Lung (tissue), 11 donors: ENCODE measurements at regions not wholly inside any gene's neighbourhood (a gene's known extent, or its start where the extent isn't known, plus 50 kb on each side); places are given as distances from the start of the nearest gene placed in this dataset.

Source experiments
- ATAC-seq: fragments of 200-7000 bp; cut with Tn5 transposase; one replicate; pipeline ENCODE4 v1.9.1; 2020; ENCODE audit warnings: moderate number of reproducible peaks; ENCODE audit not compliant: insufficient read depth, low FRiP score
- DNase-seq, 3 donors: peaks; one replicate each; pipeline ENCODE4 v3.0.0-alpha.2; 2013 to 2017
- H3K27ac ChIP-seq, 2 donors: one replicate each; pipeline ENCODE4 v1.5.1; 2013; ENCODE audit warnings: mild to moderate bottlenecking in 2 of 2, moderate library complexity in 2 of 2, control low read depth in 1 of 2, inconsistent platforms in 1 of 2, low read depth in 1 of 2, low read length in 1 of 2
- H3K27me3 ChIP-seq, 3 donors: one replicate each; pipeline ENCODE4 v1.5.1; 2013; ENCODE audit warnings: low read length in 2 of 3; ENCODE audit not compliant: control insufficient read depth in 3 of 3, insufficient read depth in 3 of 3
- H3K36me3 ChIP-seq, 4 donors: one replicate each; pipeline ENCODE4 v1.5.1; 2013; ENCODE audit warnings: low read length in 4 of 4, mild to moderate bottlenecking in 1 of 4, moderate library complexity in 1 of 4; ENCODE audit not compliant: control insufficient read depth in 4 of 4, insufficient read depth in 4 of 4
- H3K4me1 ChIP-seq, 5 donors: one replicate each; pipeline ENCODE4 v1.5.1; 2013; ENCODE audit warnings: low read length in 5 of 5, mild to moderate bottlenecking in 2 of 5, moderate library complexity in 1 of 5; ENCODE audit not compliant: control insufficient read depth in 5 of 5, insufficient read depth in 5 of 5
- H3K4me3 ChIP-seq: one replicate; pipeline ENCODE4 v1.5.1; 2013; ENCODE audit warnings: mild to moderate bottlenecking, control low read depth, moderate library complexity
- H3K9ac ChIP-seq, 2 donors: one replicate each; pipeline ENCODE4 v1.5.1; 2013; ENCODE audit warnings: low read length in 2 of 2, control low read depth in 1 of 2; ENCODE audit not compliant: insufficient read depth in 1 of 2
- H3K9me3 ChIP-seq, 4 donors: one replicate each; pipeline ENCODE4 v1.5.1; 2013; ENCODE audit warnings: low read length in 3 of 4, mild to moderate bottlenecking in 1 of 4, moderate library complexity in 1 of 4; ENCODE audit not compliant: control insufficient read depth in 4 of 4, insufficient read depth in 3 of 4
- WGBS, 2 donors: extraction: QIAGEN DNeasy Blood & Tissue Kit; methylation state at CpG; one replicate each; pipeline ENCODE4 v1.1.7; 2013; 5-methylcytosine and 5-hydroxymethylcytosine counted together
- TF ChIP-seq, protein P1 (sequence below): IDR thresholded peaks from 2 replicates; pipeline ENCODE4 v1.5.1; 2012; ENCODE audit warnings: mild to moderate bottlenecking; ENCODE audit errors: control extremely low read depth, extremely low read depth
- donor health status: control.
- donor health status: control.
- donor health status: Bipolar disorder and iron deficiency.
- donor health status: healthy.
- donor health status: DM: yes; HTN: yes; CAD: no.

- H3K36me3 ChIP-seq, result no peaks in the 10 kb centered on the region
- WGBS, 2 donors, result 84 to 91% methylated on average over 5 of the region's 5 CpGs
- no peak overlapping the region for H3K9ac ChIP-seq
- no peak overlapping the region for H3K27ac ChIP-seq
- no peak overlapping the region for H3K4me3 ChIP-seq
- no peak for DNase-seq
- peaks cover 0 to 12% (median 0%) of the 10 kb centered on the region in 5 donors for H3K4me1 ChIP-seq
- TF ChIP-seq, protein P1, sequence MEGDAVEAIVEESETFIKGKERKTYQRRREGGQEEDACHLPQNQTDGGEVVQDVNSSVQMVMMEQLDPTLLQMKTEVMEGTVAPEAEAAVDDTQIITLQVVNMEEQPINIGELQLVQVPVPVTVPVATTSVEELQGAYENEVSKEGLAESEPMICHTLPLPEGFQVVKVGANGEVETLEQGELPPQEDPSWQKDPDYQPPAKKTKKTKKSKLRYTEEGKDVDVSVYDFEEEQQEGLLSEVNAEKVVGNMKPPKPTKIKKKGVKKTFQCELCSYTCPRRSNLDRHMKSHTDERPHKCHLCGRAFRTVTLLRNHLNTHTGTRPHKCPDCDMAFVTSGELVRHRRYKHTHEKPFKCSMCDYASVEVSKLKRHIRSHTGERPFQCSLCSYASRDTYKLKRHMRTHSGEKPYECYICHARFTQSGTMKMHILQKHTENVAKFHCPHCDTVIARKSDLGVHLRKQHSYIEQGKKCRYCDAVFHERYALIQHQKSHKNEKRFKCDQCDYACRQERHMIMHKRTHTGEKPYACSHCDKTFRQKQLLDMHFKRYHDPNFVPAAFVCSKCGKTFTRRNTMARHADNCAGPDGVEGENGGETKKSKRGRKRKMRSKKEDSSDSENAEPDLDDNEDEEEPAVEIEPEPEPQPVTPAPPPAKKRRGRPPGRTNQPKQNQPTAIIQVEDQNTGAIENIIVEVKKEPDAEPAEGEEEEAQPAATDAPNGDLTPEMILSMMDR, result no peak
- peaks cover 0 to 4% (median 0%) of the 10 kb centered on the region in 4 donors for H3K9me3 ChIP-seq
- no peaks in the 10 kb centered on the region for H3K27me3 ChIP-seq
- ATAC-seq, result no peak
These were observed 185.1 kb upstream of the CDKN3 start for GRCh38 chr14:54211551-54212308.

GRCh38 chr14:54213536-54213935 is 183.3 kb upstream of the CDKN3 start:
- Histone ChIP-seq H3K9ac (no peak overlapping the region), H3K9me3 (peaks cover 0 to 4% (median 1%) of the 10 kb centered on the region in 4 donors), H3K27me3 (no peaks in the 10 kb centered on the region), H3K4me1 (peaks cover 0 to 2% (median 0%) of the 10 kb centered on the region in 5 donors), H3K27ac (no peak overlapping the region), H3K4me3 (no peak overlapping the region), H3K36me3 (no peaks in the 10 kb centered on the region)
- WGBS, 2 donors, result 94 to 98% methylated on average over 1 of the region's 1 CpG
- DNase-seq (no peak), ATAC-seq (no peak)
- TF ChIP-seq, protein P1, result no peak

DNA sequence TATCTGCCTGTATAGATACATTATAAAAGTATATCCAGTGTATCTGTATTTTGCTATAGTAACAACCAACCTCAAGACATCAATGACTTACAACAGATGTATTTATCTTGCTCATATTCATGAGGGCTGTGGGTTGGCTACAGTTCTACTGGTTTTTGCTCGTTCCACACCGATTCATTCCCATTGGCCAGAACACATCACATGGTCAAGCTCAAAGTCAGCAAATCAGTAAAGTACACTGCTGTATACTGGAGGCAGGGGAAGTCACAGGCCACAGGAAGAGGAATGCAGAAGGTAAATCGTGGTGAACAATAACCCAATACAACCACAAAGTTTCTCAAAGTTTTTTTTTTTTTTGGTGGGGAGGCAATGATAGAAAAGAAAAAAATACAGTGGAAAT is 180.0 kb upstream of the CDKN3 start:
- ATAC-seq, result no peak
- H3K9ac ChIP-seq, result no peak overlapping the region
- H3K27ac ChIP-seq, result no peak overlapping the region
- no peak for DNase-seq
- H3K4me1 ChIP-seq, result peaks cover 0 to 26% (median 5%) of the 10 kb centered on the region in 5 donors
- peaks cover 0 to 4% (median 1%) of the 10 kb centered on the region in 4 donors for H3K9me3 ChIP-seq
- H3K36me3 ChIP-seq, result no peaks in the 10 kb centered on the region
- H3K27me3 ChIP-seq, result no peaks in the 10 kb centered on the region
- TF ChIP-seq, protein P1, result no peak
- 69 to 77% methylated on average over 3 of the region's 3 CpGs for WGBS, 2 donors
- H3K4me3 ChIP-seq, result no peak overlapping the region
